Inflammatory macrophage (primary cell): ENCODE measurements at regions not wholly inside any gene's neighbourhood (a gene's known extent, or its start where the extent isn't known, plus 50 kb on each side); places are given as distances from the start of the nearest gene placed in this dataset.
A peak's percentile ranks its signal among the peaks of the same experiment; 100 is the strongest.

Source experiments
- DNase-seq, 2 donors: peaks; one replicate each; pipeline ENCODE4 v3.0.0-alpha.2; 2020 to 2022

- DNase-seq: no peak
Observed at GRCh38 chr4:22932326-22932725, 239.6 kb downstream of the GBA3 start.

- DNase-seq: no peak
Observed at GRCh38 chr4:22922426-22922825, 229.7 kb downstream of the GBA3 start.

- DNase-seq: no peak
Observed at GRCh38 chr4:22921936-22922335, 229.2 kb downstream of the GBA3 start.

- DNase-seq: no peak
Observed at GRCh38 chr4:22911285-22911684, 218.5 kb downstream of the GBA3 start.

GRCh38 chr4:22910200-22910599 lies 217.5 kb downstream of the GBA3 start:
- DNase-seq: no peak

GRCh38 chr4:22906045-22906444 lies 213.3 kb downstream of the GBA3 start:
- no peak for DNase-seq

GRCh38 chr4:22903913-22904312 lies 211.2 kb downstream of the GBA3 start:
- DNase-seq: no peak

GRCh38 chr4:22901631-22902030 lies 208.9 kb downstream of the GBA3 start:
- no peak for DNase-seq

GRCh38 chr4:22900876-22901275 lies 208.1 kb downstream of the GBA3 start:
- DNase-seq: no peak

GRCh38 chr4:22897520-22898108 lies 204.9 kb downstream of the GBA3 start:
- peak in 1 of 2 donors; percentile 6 for DNase-seq

- DNase-seq: no peak
Observed at GRCh38 chr4:22895482-22895881, 202.7 kb downstream of the GBA3 start.

- no peak for DNase-seq
Observed at GRCh38 chr4:22884157-22884556, 191.4 kb downstream of the GBA3 start.

GRCh38 chr4:22881411-22881810 lies 188.7 kb downstream of the GBA3 start:
- no peak for DNase-seq

- no peak for DNase-seq
Observed at GRCh38 chr4:22877486-22878052, 184.8 kb downstream of the GBA3 start.

GRCh38 chr4:22876270-22876669 lies 183.5 kb downstream of the GBA3 start:
- no peak for DNase-seq

GRCh38 chr4:22875587-22876257 lies 183.0 kb downstream of the GBA3 start:
- no peak for DNase-seq

- no peak for DNase-seq
Observed at GRCh38 chr4:22874334-22874912, 181.7 kb downstream of the GBA3 start.

GRCh38 chr4:22873899-22874298 lies 181.2 kb downstream of the GBA3 start:
- no peak for DNase-seq

GRCh38 chr4:22870847-22871449 lies 178.2 kb downstream of the GBA3 start:
- no peak for DNase-seq

- DNase-seq: no peak
Observed at GRCh38 chr4:22869235-22869634, 176.5 kb downstream of the GBA3 start.
